ENCODE measurements at regions not wholly inside any gene's neighbourhood (a gene's known extent, or its start where the extent isn't known, plus 50 kb on each side); places are given as distances from the start of the nearest gene placed in this dataset.

- FAIRE-seq (no peak), DNase-seq (ENCODE audit: low read depth in 1 of 2, low spot score in 1 of 2) (no peak), ATAC-seq (no peak)
- H3K4me1 ChIP-seq, result no peaks in the 10 kb centered on the region
- TF ChIP-seq ZSCAN20 (CRISPR knock-in tag; IDR thresholded peaks at IDR 0.05) (no peak), ZFP36 (IDR thresholded peaks at IDR 0.05; ENCODE audit: borderline replicate concordance, partially characterized antibody) (peak; percentile 65)
- ChIA-PET POLR2A (no interaction called here), CTCF (interaction anchor here (1.1 kb wide), 1 partner anchor 27 kb away, joined by 3 read pairs; no protein-coding TSS in a partner anchor)
- H3K9me3 ChIP-seq, result peaks cover 25% of the 10 kb centered on the region
- no peak overlapping the region for H3K4me3 ChIP-seq
- no peak overlapping the region for H3K4me2 ChIP-seq
- H3K27ac ChIP-seq, result no peak overlapping the region
Measured at GRCh38 chr3:163126115-163126514, 1629.5 kb downstream of the OTOL1 start.

Small RNAs in the stretch of these regions (small RNA-seq; reads per million reads assigned to genes)
- gene MIR1263, result 0 reads per million in 6 experiments
- 0 reads per million in 6 experiments for gene RNU7-82P

All from A549 (cell line).